HepG2 (cell line): ENCODE measurements at regions not wholly inside any gene's neighbourhood (a gene's known extent, or its start where the extent isn't known, plus 50 kb on each side); places are given as distances from the start of the nearest gene placed in this dataset.

Experiments used
- ARNTL ChIP-seq: sonication (generic); formaldehyde crosslinking; IDR thresholded peaks from 2 replicates; pipeline ENCODE4 v1.4.0; 2020; ENCODE audit warnings: mild to moderate bottlenecking, missing genetic modification reagents
- ATF1 ChIP-seq: IDR thresholded peaks from 2 replicates; pipeline ENCODE4 v1.6.1; 2016; ENCODE audit warnings: mild to moderate bottlenecking, control low read depth
- ATF4 ChIP-seq, 2 experiments: fragments of 450-650 bp in 1 of 2; sonication (generic) in 1 of 2; formaldehyde crosslinking; IDR thresholded peaks; 2 replicates each; pipeline versions ENCODE4 v1.5.0 to v1.8.0; 2020 to 2022; ENCODE audit warnings: mild to moderate bottlenecking in 1 of 2, missing genetic modification reagents in 1 of 2
- CEBPG ChIP-seq: IDR thresholded peaks from 2 replicates; pipeline ENCODE4 v1.6.1; 2016
- CREB1 ChIP-seq, 2 experiments: fragments of 450-650 bp in 1 of 2; IDR thresholded peaks; 2 replicates each; pipeline ENCODE4 v1.6.1; 2016 to 2017; ENCODE audit warnings: control low read depth in 1 of 2, mild to moderate bottlenecking in 1 of 2, missing compliant biosample characterization in 1 of 2, missing genetic modification characterization in 1 of 2
- EP300 ChIP-seq, 3 experiments: sonication (generic) in 1 of 3; formaldehyde crosslinking in 1 of 3; IDR thresholded peaks; 2 replicates each; pipeline versions ENCODE4 v1.5.1 to v1.6.1; 2011 to 2020; ENCODE audit warnings: low read depth in 2 of 3, low read length in 2 of 3, borderline replicate concordance in 1 of 3, improper control_type of control experiment in 1 of 3, mild to moderate bottlenecking in 1 of 3, missing genetic modification reagents in 1 of 3, moderate library complexity in 1 of 3
- FOXK1 ChIP-seq: sonication (generic); formaldehyde crosslinking; IDR thresholded peaks from 2 replicates; pipeline ENCODE4 v1.4.0; 2020; ENCODE audit warnings: low read depth, missing genetic modification reagents, borderline replicate concordance
- GATAD2A ChIP-seq: IDR thresholded peaks from 2 replicates; pipeline ENCODE4 v1.6.1; 2016
- GMEB1 ChIP-seq: sonication (generic); formaldehyde crosslinking; IDR thresholded peaks from 2 replicates; pipeline ENCODE4 v1.5.1; 2020; ENCODE audit warnings: missing genetic modification reagents, mild to moderate bottlenecking, borderline replicate concordance
- HES4 ChIP-seq: sonication (generic); formaldehyde crosslinking; IDR thresholded peaks from 2 replicates; pipeline ENCODE4 v1.9.0; 2021; ENCODE audit warnings: mild to moderate bottlenecking, missing genetic modification reagents, borderline replicate concordance
- HMG20B ChIP-seq: conservative IDR thresholded peaks from 2 replicates; pipeline ENCODE4 v1.6.1; 2016; ENCODE audit warnings: missing genetic modification reagents, missing compliant biosample characterization
- KAT7 ChIP-seq: IDR thresholded peaks from 2 replicates; pipeline ENCODE4 v1.6.1; 2018; ENCODE audit warnings: borderline replicate concordance, missing compliant biosample characterization
- NCOR1 ChIP-seq: fragments of 200-600 bp; sonication (generic); IDR thresholded peaks from 2 replicates; pipeline ENCODE4 v1.7.0; 2017; ENCODE audit warnings: antibody characterized with exemption, low read length, borderline replicate concordance
- SMARCC2 ChIP-seq: fragments of 450-650 bp; IDR thresholded peaks from 2 replicates; pipeline ENCODE4 v1.6.1; 2017; ENCODE audit warnings: antibody characterized with exemption, mild to moderate bottlenecking
- SMC3 ChIP-seq: IDR thresholded peaks from 2 replicates; pipeline ENCODE4 v1.6.1; 2011; ENCODE audit warnings: low read length, improper control_type of control experiment
- TEAD3 ChIP-seq: optimal IDR thresholded peaks from 2 replicates; pipeline ENCODE3; 2016; ENCODE audit warnings: borderline replicate concordance
- ZMYM4 ChIP-seq: sonication (generic); formaldehyde crosslinking; IDR thresholded peaks from 2 replicates; pipeline ENCODE4 v1.8.1; 2023; ENCODE audit warnings: mild to moderate bottlenecking, missing genetic modification reagents
- ZNF33B ChIP-seq: sonication (generic); formaldehyde crosslinking; IDR thresholded peaks from 2 replicates; pipeline ENCODE4 v1.5.1; 2020; ENCODE audit warnings: mild to moderate bottlenecking, missing genetic modification reagents
- ZNF644 ChIP-seq: IDR thresholded peaks from 2 replicates; pipeline ENCODE4 v1.6.1; 2016; ENCODE audit warnings: low read depth
- TF ChIP-seq, protein P1 (sequence below): sonication (generic); formaldehyde crosslinking; IDR thresholded peaks from 2 replicates; pipeline ENCODE4 v1.4.0; 2020; ENCODE audit warnings: mild to moderate bottlenecking, missing genetic modification reagents, borderline replicate concordance
- TF ChIP-seq, protein P2 (sequence below): sonication (generic); formaldehyde crosslinking; conservative IDR thresholded peaks from 2 replicates; pipeline ENCODE4 v1.8.1; 2023; ENCODE audit warnings: missing genetic modification reagents

- TF ChIP-seq ATF1 (CRISPR knock-in tag), result 0 out of 2 replicates have a peak, but pooled peaks have one; percentile 30
- TF ChIP-seq ZNF644 (CRISPR knock-in tag), result 0 out of 2 replicates have a peak, but pooled peaks have one; percentile 40
- TF ChIP-seq GATAD2A (CRISPR knock-in tag), result peak; percentile 82
- TF ChIP-seq ARNTL, result no peak
- peak; percentile 64; the same call in 1 of the 2 replicates for TF ChIP-seq FOXK1 (CRISPR knock-in tag)
- no peak for TF ChIP-seq ZMYM4 (CRISPR knock-in tag)
- TF ChIP-seq, protein P1, sequence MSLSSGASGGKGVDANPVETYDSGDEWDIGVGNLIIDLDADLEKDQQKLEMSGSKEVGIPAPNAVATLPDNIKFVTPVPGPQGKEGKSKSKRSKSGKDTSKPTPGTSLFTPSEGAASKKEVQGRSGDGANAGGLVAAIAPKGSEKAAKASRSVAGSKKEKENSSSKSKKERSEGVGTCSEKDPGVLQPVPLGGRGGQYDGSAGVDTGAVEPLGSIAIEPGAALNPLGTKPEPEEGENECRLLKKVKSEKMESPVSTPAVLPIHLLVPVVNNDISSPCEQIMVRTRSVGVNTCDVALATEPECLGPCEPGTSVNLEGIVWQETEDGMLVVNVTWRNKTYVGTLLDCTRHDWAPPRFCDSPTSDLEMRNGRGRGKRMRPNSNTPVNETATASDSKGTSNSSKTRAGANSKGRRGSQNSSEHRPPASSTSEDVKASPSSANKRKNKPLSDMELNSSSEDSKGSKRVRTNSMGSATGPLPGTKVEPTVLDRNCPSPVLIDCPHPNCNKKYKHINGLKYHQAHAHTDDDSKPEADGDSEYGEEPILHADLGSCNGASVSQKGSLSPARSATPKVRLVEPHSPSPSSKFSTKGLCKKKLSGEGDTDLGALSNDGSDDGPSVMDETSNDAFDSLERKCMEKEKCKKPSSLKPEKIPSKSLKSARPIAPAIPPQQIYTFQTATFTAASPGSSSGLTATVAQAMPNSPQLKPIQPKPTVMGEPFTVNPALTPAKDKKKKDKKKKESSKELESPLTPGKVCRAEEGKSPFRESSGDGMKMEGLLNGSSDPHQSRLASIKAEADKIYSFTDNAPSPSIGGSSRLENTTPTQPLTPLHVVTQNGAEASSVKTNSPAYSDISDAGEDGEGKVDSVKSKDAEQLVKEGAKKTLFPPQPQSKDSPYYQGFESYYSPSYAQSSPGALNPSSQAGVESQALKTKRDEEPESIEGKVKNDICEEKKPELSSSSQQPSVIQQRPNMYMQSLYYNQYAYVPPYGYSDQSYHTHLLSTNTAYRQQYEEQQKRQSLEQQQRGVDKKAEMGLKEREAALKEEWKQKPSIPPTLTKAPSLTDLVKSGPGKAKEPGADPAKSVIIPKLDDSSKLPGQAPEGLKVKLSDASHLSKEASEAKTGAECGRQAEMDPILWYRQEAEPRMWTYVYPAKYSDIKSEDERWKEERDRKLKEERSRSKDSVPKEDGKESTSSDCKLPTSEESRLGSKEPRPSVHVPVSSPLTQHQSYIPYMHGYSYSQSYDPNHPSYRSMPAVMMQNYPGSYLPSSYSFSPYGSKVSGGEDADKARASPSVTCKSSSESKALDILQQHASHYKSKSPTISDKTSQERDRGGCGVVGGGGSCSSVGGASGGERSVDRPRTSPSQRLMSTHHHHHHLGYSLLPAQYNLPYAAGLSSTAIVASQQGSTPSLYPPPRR, result peak; percentile 78; the same call in 1 of the 2 replicates
- TF ChIP-seq SMARCC2, result no peak
- no peak for TF ChIP-seq KAT7 (CRISPR knock-in tag)
- no peak for TF ChIP-seq ZNF33B (CRISPR knock-in tag)
- TF ChIP-seq NCOR1, result peak; percentile 73; the same call in 1 of the 2 replicates
- TF ChIP-seq HES4 (CRISPR knock-in tag), result no peak
- TF ChIP-seq SMC3, result no peak
- TF ChIP-seq, protein P2, sequence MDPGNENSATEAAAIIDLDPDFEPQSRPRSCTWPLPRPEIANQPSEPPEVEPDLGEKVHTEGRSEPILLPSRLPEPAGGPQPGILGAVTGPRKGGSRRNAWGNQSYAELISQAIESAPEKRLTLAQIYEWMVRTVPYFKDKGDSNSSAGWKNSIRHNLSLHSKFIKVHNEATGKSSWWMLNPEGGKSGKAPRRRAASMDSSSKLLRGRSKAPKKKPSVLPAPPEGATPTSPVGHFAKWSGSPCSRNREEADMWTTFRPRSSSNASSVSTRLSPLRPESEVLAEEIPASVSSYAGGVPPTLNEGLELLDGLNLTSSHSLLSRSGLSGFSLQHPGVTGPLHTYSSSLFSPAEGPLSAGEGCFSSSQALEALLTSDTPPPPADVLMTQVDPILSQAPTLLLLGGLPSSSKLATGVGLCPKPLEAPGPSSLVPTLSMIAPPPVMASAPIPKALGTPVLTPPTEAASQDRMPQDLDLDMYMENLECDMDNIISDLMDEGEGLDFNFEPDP (CRISPR knock-in tag), result no peak
- TF ChIP-seq ATF4 (CRISPR knock-in tag; IDR thresholded peaks at IDR 0.05), result 0 out of 4 replicates have a peak, but pooled peaks of 1 of the 2 experiments have one; percentile 16
- no peak for TF ChIP-seq CREB1 (IDR thresholded peaks at IDR 0.05)
- peak; percentile 32; the same call in 1 of the 2 replicates for TF ChIP-seq CREB1 (CRISPR knock-in tag; IDR thresholded peaks at IDR 0.05)
- no peak for TF ChIP-seq GMEB1 (CRISPR knock-in tag)
- 0 out of 2 replicates have a peak, but pooled peaks have one; percentile 3 for TF ChIP-seq CEBPG (CRISPR knock-in tag)
- TF ChIP-seq TEAD3, result peak; percentile 65
- TF ChIP-seq HMG20B (CRISPR knock-in tag), result 0 out of 2 replicates have a peak, but pooled peaks have one; percentile 38
- TF ChIP-seq EP300 (IDR thresholded peaks at IDR 0.05; ENCODE audit: low read depth in 2 of 2, low read length in 2 of 2), result peak in 1 of 2 experiments; percentile 73; a peak in 1 of 4 replicates
- no peak for TF ChIP-seq EP300 (CRISPR knock-in tag; IDR thresholded peaks at IDR 0.05; ENCODE audit: borderline replicate concordance)
Measured at GRCh38 chr5:37988454-37989046, 148.7 kb upstream of the GDNF start (continued).
